ENCODE measurements at regions not wholly inside any gene's neighbourhood (a gene's known extent, or its start where the extent isn't known, plus 50 kb on each side); places are given as distances from the start of the nearest gene placed in this dataset.

DNA sequence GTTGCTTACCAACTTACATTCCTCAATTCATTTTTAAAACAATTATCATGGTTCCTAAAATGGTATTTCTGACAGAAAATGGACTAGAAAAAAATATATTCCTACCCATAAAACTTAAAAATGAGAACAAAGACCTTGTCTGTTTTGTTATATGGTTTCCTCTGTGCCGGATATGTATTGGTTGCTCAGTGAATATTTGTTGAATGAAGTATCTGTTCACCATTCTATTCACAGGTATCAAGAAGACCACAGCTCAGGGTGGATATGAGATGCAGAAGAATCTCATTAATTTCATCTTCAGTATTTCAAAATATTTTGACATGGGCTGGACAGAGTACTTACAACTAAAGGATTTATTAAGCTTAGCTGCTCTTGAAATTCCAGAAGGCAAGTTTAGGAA lies 58.1 kb downstream of the TUSC7 start:
- no peak for DNase-seq

- DNase-seq = peak; percentile 87
These were observed 61.4 kb downstream of the TUSC7 start for GRCh38 chr3:116770815-116771450.

DNA sequence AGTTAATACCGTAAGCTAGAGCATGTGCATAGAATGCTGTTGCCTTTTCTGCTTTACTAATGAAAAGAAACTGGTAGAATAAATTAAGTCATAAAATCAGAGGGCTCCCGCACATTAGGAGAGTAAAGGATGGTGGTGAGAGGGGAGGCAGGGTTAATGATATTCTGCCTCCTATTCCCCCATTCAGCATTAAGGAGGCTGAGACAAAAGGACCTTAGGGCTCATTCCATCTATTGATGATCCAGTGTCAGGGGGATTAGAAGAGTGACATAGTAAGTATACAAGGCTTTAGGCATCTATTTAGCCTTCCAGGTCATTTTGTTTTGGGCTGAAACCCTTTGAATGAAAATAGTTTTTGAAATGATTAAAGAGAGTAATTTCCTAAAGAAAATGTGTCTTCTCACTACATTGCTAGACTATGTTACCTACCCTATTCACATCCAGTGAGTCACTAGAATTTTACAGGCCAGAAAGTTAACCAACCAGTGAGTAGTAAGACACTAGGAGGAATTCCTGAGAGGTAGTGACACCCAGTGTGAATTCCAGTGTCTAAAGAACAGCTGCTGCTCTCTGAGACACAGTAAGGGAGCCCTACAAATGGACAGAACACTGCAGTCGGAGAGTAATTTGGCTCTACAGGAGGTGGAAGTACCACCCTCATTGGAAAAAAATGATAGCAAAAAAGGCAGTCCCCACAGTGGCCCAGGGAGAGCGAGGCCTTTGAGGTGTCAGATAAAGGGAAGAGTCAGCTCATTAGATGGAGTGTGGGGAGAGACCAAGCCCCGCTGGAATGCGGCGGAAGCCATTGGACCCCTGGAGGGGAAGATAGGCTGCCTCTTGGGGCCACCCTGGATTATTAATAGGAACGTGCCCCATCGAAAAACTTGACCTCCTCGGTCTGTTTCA lies 67.6 kb downstream of the TUSC7 start:
- no peak for DNase-seq

- DNase-seq = no peak
These were observed 75.6 kb downstream of the TUSC7 start for GRCh38 chr3:116785226-116785625.

DNA sequence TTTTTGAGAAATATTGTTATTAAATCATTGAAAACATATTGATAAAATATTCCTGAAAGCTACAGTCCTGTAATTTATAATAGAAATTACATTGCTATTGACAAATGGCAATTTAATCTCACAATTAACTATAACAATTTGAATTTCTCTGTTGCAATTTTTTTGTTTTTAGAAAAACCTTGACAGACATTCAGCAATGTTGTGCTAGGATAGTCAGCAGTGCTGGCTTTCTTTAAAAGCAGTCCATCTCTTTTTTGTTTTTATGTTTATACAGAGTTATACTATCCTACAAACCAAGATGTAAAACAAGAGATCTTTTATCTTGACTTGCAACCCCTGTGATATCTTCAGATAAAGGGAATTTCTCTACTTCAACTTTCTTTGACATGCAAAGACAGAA lies 93.1 kb downstream of the TUSC7 start:
- no peak for DNase-seq

- no peak for DNase-seq
These were observed 96.8 kb downstream of the TUSC7 start for GRCh38 chr3:116806351-116806750.

DNA sequence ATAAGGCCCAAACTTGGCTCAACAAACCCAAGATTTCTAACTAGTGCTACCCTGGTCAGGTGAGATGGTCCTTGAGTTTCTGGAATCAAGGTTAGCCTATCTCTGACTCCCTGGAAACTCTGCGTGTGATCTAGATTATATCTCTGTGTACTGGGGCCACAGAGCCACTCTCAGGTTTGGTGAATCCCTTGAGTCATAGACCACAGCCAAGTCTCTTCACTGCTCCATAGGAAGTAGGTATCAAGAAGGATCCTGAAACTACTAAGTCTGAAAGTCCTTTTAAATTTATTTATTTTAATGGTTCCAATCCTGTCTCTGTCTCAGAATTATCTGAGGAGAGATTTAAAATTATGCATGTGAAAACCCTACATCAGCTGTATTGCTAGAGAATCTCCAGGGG lies 99.1 kb downstream of the TUSC7 start:
- no peak for DNase-seq

DNA sequence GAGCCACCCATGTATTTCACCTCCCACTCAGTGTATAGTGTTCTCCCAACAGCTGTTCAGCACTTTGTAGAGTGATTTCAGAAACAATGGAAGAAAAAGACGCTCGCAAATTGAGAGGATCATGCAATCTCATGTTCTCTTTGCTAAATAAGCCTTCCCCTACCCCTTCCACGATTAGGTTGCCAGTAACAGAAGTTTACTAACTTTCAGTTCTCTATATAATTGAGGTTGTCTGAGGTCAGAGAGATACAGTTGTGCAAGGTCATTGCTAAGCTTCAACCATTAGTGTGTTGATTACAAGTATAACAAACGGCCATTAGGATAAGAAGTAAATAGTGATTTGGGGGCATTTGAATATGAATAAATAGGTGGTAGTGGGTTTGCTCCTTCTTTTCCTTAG lies 99.6 kb downstream of the TUSC7 start:
- DNase-seq = no peak

DNA sequence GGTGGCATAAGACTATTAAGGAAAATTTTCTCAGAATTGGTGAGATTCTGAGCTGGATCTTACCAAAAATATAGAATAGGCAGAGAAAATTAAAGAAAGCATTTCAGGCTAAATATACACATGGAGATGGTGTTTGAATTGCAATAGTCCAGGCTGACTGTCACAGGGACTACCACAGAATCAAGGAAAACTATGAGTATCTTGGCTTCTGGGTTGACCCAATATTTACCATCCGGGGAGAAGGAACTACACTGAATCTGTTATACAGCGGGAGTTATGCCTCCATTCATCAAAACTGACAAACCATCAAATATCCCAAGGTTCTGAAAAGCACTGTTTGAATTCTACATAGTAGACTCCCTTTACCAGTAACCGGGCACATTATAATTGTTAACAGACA lies 102.2 kb downstream of the TUSC7 start:
- no peak for DNase-seq

GRCh38 chr3:116812949-116813348 lies 103.4 kb downstream of the TUSC7 start:
- no peak for DNase-seq

DNA sequence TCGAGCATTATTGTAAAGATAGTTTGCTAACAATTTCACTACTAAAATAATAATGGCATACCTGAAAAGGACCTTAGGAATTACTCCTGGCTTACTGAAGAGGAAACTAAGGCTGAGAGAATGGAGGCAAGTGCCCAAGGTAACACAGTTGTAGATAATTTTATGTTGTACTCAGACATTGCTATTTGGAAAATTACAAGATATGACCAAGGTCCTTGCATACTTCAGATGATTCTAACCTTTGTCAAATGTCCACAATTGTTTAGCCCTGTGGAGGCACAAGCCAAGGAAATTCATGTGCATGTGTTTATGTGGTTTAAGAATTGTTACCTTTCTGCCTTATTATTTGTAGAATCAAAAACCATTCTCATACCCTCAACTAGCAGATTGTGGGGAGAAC lies 105.7 kb downstream of the TUSC7 start:
- no peak for DNase-seq

- DNase-seq = no peak
These were observed 106.4 kb downstream of the TUSC7 start for GRCh38 chr3:116815831-116816588.

DNA sequence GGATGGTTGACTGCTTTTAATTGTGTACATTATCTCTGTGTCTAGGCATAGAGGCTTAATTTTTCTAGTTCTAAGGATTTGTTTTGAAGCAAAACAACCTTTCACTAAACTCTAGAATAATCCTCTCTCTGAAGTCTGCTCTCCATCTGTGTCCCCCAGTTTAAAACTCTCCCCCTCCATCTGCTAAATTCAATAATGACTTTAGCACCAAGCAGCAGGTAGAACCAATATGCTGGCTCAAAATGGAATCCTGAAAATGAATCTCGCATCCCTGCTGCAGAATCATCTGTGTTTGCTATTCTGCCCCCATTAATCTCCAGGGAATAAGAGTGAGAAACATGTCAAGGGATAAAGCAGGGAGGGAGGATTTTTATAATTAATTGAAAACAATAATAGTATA lies 111.8 kb downstream of the TUSC7 start:
- no peak for DNase-seq

DNA sequence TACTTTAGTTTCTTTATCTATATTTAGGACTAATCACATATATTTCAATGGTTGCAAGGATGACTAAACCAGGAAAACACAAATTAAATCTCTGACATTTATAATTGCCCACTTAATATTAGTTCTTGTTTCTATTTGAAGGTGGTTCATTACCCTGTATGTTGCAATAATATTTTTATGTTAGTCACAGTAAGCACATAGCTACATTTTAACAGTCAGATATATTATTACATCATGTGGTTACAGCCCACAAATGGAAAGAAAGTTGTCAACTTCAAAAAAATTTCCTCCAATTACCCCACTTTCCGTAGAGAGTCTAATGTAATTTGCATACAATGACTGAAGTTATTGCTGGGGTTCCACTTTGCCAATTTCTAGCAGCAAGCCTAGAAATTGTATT lies 114.6 kb downstream of the TUSC7 start:
- DNase-seq = no peak

DNA sequence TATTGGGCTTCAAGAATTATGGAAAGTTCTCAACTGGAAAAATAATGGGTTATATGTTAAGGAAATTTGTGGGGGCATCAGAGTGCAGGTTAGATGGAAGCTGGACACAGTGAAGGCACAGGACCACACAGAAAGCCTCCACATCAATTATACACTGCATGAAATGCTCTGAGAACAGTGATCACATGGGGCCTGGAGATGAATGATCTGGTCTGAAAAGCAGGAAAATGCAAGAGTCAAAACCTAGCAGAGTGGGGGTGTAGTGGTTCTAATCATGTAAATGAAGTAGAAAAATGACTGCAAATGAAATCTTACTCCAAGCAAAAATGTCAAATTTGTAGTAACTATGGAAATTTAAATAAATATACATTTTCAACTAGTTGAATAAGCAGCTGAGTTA lies 123.6 kb downstream of the TUSC7 start:
- DNase-seq = no peak

GRCh38 chr3:116834816-116835215 lies 125.2 kb downstream of the TUSC7 start:
- no peak for DNase-seq

DNA sequence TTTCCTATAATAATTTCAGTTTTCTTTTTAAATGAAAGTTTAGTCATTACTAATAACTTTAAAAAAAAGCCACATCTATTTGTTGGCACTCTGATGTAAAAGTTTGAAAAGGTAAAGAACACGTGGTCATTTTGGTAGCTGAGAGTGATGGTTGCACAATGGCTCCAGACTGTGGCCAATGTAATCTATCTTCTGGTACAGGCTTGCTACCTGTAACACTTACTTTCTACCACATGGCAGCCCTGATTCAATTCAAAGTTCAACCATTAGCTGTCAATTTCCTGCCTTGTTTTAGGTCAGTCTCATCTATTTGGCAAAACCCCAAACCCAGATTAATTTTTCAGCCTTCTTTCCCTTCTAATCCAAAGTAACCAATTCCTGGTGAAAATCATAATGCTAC lies 126.1 kb downstream of the TUSC7 start:
- DNase-seq = no peak

DNA sequence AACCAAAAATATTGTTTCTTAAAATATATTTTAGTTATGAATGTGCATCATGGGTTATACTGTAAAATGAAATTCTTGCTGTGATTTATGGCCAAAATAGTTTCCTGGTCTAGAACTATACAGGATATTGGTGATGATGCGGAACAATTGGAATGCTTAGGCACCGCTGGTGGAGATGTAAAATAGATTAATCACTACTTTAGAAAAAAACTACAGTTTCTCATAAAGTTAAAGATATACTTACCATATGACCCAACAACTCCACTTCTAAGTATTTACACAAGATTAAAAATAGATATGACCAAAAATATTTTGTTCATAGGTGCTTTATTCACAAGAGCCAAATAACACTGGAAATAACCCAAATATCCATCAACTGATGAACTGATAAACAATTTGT lies 126.7 kb downstream of the TUSC7 start:
- no peak for DNase-seq

DNA sequence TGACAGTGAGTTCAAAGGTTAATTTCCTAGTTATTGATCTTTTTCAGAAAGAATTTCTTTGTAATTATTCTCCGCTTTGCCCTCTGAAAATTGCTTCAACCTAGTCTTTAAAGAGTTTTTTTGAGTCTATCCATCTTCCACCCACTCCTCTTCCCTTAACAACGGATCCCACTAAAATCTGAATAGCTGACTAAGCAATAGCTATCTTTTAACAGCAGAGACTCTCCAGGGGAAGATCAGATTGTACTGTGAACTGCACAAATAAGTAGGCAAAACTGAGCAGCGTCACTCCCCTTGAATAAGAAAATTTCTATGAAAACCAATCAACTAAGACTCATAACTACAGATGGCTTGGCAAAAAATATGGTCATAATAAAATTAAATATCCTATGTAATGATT lies 127.9 kb downstream of the TUSC7 start:
- no peak for DNase-seq

GRCh38 chr3:116841003-116841735 lies 131.6 kb downstream of the TUSC7 start:
- DNase-seq = no peak

GRCh38 chr3:116842254-116842957 lies 132.8 kb downstream of the TUSC7 start:
- DNase-seq = no peak

DNA sequence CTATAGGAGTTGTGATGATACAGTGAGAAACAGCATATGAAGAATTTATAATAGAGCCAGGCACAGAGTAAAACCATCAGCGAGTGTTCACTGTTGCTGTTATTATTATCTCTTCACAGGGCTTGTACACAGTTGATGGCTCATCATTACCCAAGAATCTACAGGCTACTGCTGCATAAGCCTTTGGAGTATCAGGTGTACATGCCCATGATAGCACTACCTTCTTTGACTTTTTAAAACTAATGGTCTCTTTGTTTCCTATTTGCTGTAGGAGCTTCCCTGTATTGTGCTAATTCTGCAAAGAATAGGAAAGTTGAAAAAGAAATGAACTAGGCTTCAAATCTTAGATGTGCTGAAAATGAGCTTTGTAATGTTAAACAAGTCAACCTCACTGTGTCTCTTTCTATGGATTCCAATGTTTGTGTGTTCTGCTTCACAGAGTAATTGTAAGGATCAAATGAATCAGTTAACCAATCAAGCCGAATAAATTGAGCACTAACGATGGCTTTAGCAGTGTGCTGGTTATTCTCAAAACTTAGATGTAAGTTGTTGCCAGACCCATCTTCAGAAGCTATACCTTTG lies 138.8 kb downstream of the TUSC7 start:
- DNase-seq = no peak
